ENCODE measurements at regions not wholly inside any gene's neighbourhood (a gene's known extent, or its start where the extent isn't known, plus 50 kb on each side); places are given as distances from the start of the nearest gene placed in this dataset.

DNA sequence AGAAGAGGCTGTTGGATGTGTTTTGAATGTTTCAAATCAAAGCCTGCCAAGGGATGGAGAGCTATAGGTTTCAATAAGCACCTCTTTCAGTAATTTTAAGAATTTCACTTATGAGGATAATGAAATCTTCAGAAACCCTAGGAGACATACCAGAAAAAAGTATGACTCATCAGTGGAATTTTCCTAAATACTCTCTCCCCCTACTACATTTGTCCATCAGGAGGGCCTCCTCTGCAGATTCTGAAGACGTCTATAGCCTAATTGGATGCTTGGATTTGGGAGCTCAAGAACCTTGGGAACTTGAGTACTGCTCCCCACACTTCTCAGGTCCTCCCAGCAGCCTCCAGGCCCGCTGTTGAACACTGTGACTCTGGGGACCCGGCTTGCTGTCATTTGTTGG lies 374.3 kb downstream of the SLC4A3 start:
- Mint-ChIP-seq H3K27me3 (peaks cover 2 to 9% (median 8%) of the 10 kb centered on the region in 5 donors), H3K36me3 (no peaks in the 10 kb centered on the region), H3K9me3 (peaks cover 0 to 4% (median 0%) of the 10 kb centered on the region in 11 donors), H3K4me1 (peaks cover 0 to 1% (median 0%) of the 10 kb centered on the region in 7 donors), H3K27ac (no peak overlapping the region), H3K4me3 (no peak overlapping the region)
- ATAC-seq (no peak), DNase-seq (no peak)
- H3K4me3 ChIP-seq (ENCODE audit: low read length) = no peak overlapping the region
- H3K27ac ChIP-seq (ENCODE audit: low read depth, low read length) = no peak overlapping the region
- H3K4me1 ChIP-seq (ENCODE audit: control insufficient read depth in 2 of 2, insufficient read depth in 2 of 2, low read length in 2 of 2) = no peaks in the 10 kb centered on the region
- intact Hi-C loops (cut with micrococcal nuclease) = no loop called here
- no peaks in the 10 kb centered on the region for H3K9me3 ChIP-seq (ENCODE audit: control insufficient read depth in 2 of 3, low read length in 3 of 3)
- H3K27me3 ChIP-seq (ENCODE audit: control insufficient read depth in 2 of 2, insufficient read depth in 2 of 2, low read length in 2 of 2) = no peaks in the 10 kb centered on the region
- H3K36me3 ChIP-seq (ENCODE audit: control insufficient read depth in 2 of 3, insufficient read depth in 3 of 3, low read length in 3 of 3) = no peaks in the 10 kb centered on the region
- ChIA-PET POLR2A (no interaction called here), CTCF (interaction anchor here (0.6 kb wide), 1 partner anchor 18 kb away, joined by 3 read pairs; no protein-coding TSS in a partner anchor)

DNA sequence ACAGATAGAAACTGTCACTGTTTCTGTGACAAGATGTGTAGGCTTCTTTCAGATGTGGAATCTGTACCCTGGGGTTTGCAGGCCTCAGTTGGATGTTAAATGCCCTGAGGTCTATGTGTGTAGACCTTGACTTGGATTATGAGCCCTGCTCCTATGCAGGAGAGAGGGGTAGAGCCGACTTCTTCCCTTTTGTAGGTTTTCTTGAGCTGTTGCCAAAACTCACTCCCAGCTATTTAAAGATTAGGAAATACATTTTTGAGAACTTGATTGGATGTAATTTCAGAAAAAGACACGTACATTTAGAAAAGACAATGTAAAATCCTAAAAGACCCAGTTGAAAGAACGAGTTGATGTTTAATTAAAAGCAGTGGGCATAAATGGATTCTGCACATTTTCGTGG lies 374.8 kb downstream of the SLC4A3 start:
- H3K4me3 ChIP-seq (ENCODE audit: low read length) = no peak overlapping the region
- ChIA-PET POLR2A (no interaction called here), CTCF (interaction anchor here (0.6 kb wide), 1 partner anchor 17 kb away, joined by 3 read pairs; no protein-coding TSS in a partner anchor)
- Mint-ChIP-seq H3K9me3 (peaks cover 0 to 3% (median 0%) of the 10 kb centered on the region in 11 donors), H3K27ac (no peak overlapping the region), H3K27me3 (peaks cover 1 to 9% (median 5%) of the 10 kb centered on the region in 5 donors), H3K4me3 (no peak overlapping the region), H3K36me3 (no peaks in the 10 kb centered on the region), H3K4me1 (peaks cover 0 to 1% (median 0%) of the 10 kb centered on the region in 7 donors)
- intact Hi-C loops (cut with micrococcal nuclease) = no loop called here
- no peak for DNase-seq
- H3K9me3 ChIP-seq (ENCODE audit: control insufficient read depth in 2 of 3, low read length in 3 of 3) = no peaks in the 10 kb centered on the region
- H3K27ac ChIP-seq (ENCODE audit: low read depth, low read length) = no peak overlapping the region
- no peaks in the 10 kb centered on the region for H3K27me3 ChIP-seq (ENCODE audit: control insufficient read depth in 2 of 2, insufficient read depth in 2 of 2, low read length in 2 of 2)
- H3K36me3 ChIP-seq (ENCODE audit: control insufficient read depth in 2 of 3, insufficient read depth in 3 of 3, low read length in 3 of 3) = no peaks in the 10 kb centered on the region
- no peaks in the 10 kb centered on the region for H3K4me1 ChIP-seq (ENCODE audit: control insufficient read depth in 2 of 2, insufficient read depth in 2 of 2, low read length in 2 of 2)
- no peak for ATAC-seq

DNA sequence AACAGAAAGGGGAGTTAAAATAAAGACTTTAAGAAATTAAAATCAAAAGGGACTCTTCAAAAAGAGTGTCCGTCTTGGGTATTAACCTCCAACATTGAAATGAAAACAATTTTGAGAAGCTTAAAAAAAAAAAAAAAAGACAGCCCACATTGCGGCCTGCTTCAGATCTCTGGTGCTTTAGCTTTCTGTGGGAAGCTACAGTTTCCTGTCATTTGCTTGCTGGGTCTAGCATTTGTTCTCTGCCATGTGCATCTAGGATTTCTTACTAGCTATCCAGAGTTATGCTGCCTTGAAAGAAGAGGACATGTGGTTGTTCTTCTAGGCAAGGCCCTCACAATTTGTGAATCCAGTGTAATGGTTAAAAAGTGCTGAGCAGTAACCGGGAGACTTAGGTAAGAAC lies 375.3 kb downstream of the SLC4A3 start:
- no peaks in the 10 kb centered on the region for H3K9me3 ChIP-seq (ENCODE audit: control insufficient read depth in 2 of 3, low read length in 3 of 3)
- no peak overlapping the region for H3K27ac ChIP-seq (ENCODE audit: low read depth, low read length)
- ChIA-PET POLR2A (no interaction called here), CTCF (no interaction called here)
- DNase-seq (no peak), ATAC-seq (no peak)
- H3K27me3 ChIP-seq (ENCODE audit: control insufficient read depth in 2 of 2, insufficient read depth in 2 of 2, low read length in 2 of 2) = no peaks in the 10 kb centered on the region
- H3K4me1 ChIP-seq (ENCODE audit: control insufficient read depth in 2 of 2, insufficient read depth in 2 of 2, low read length in 2 of 2) = no peaks in the 10 kb centered on the region
- Mint-ChIP-seq H3K9me3 (peaks cover 0 to 3% (median 0%) of the 10 kb centered on the region in 11 donors), H3K27me3 (peaks cover 0 to 9% (median 5%) of the 10 kb centered on the region in 5 donors), H3K27ac (no peak overlapping the region), H3K4me1 (peaks cover 0 to 1% (median 0%) of the 10 kb centered on the region in 7 donors), H3K4me3 (no peak overlapping the region), H3K36me3 (no peaks in the 10 kb centered on the region)
- intact Hi-C loops (cut with micrococcal nuclease) = no loop called here
- no peaks in the 10 kb centered on the region for H3K36me3 ChIP-seq (ENCODE audit: control insufficient read depth in 2 of 3, insufficient read depth in 3 of 3, low read length in 3 of 3)
- H3K4me3 ChIP-seq (ENCODE audit: low read length) = no peak overlapping the region

DNA sequence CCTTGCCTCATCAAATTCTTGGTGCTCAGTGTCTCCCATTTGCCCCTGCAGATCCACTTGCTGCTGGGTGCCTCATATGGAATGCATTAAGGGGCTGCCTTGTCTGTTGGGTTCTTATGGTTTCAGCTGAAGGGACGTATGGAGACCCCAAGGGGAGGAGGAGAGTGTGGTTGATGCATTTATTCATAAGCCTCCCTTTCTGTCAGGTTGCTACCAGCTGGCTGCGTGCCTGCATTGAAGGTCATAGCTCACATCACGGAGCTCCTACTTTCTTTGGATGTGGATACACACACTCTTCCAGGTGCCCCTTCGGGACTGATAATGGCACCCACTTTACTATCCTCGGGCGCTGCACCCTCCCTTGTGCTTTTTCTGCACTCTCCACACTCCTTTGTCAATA lies 377.9 kb downstream of the SLC4A3 start:
- Mint-ChIP-seq H3K27me3 (peaks cover 2 to 12% (median 5%) of the 10 kb centered on the region in 5 donors), H3K9me3 (peaks cover 0 to 6% (median 0%) of the 10 kb centered on the region in 11 donors), H3K4me1 (peaks cover 0 to 1% (median 0%) of the 10 kb centered on the region in 7 donors), H3K36me3 (no peaks in the 10 kb centered on the region), H3K4me3 (no peak overlapping the region), H3K27ac (no peak overlapping the region)
- ChIA-PET CTCF (no interaction called here), POLR2A (no interaction called here)
- H3K4me3 ChIP-seq (ENCODE audit: low read length) = no peak overlapping the region
- DNase-seq = no peak
- H3K27ac ChIP-seq (ENCODE audit: low read depth, low read length) = no peak overlapping the region
- H3K9me3 ChIP-seq (ENCODE audit: control insufficient read depth in 2 of 3, low read length in 3 of 3) = no peaks in the 10 kb centered on the region
- no peaks in the 10 kb centered on the region for H3K36me3 ChIP-seq (ENCODE audit: control insufficient read depth in 2 of 3, insufficient read depth in 3 of 3, low read length in 3 of 3)
- intact Hi-C loops (cut with micrococcal nuclease) = no loop called here
- H3K27me3 ChIP-seq (ENCODE audit: control insufficient read depth in 2 of 2, insufficient read depth in 2 of 2, low read length in 2 of 2) = no peaks in the 10 kb centered on the region
- H3K4me1 ChIP-seq (ENCODE audit: control insufficient read depth in 2 of 2, insufficient read depth in 2 of 2, low read length in 2 of 2) = no peaks in the 10 kb centered on the region
- ATAC-seq = no peak

DNA sequence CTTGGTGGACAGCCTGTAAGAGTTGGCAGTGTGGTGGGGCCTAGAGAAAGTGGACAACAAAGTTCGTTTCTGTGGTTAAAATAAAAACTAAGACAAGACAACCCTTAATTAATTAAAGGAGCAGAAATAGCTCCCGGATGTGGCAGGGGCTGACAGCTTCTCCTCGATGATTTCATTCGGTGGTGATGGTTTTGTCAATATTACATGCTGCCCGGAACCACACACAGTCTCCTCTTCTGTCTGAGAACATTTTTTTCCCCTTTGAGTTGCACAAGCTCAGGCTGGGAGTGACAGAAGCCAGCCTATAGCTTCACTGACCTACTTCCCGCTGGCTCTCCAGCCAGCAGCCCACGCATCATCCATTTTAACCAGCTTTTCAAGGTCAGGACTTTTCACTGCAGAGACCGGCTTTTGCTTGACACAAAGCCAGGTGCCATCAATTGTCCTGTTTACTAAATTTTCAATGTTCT lies 378.8 kb downstream of the SLC4A3 start:
- H3K9me3 ChIP-seq (ENCODE audit: control insufficient read depth in 2 of 3, low read length in 3 of 3) = no peaks in the 10 kb centered on the region
- CTCF ChIA-PET = no interaction called here

DNA sequence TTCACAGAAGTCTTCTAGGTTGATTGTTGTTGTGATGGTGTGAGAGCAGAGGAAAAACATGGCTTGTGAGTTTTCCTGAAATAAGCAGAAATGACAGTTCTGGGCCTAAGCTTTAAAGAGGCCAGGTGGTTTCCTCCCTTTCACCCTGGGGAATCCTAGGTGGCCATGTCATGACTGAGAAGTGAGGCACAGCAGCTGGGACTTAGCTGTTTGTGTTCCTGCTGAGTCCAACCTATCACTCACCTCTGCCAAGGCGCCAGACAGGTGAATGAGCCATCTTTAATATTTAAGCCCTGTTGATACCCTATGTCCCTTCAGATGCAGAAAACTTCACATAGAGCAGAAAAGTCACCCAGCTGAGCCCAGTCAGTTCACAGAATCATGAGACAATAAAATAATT lies 384.4 kb downstream of the SLC4A3 start:
- Histone ChIP-seq H3K4me1 (ENCODE audit: control insufficient read depth in 2 of 2, insufficient read depth in 2 of 2, low read length in 2 of 2) (no peaks in the 10 kb centered on the region), H3K27me3 (ENCODE audit: control insufficient read depth in 2 of 2, insufficient read depth in 2 of 2, low read length in 2 of 2) (no peaks in the 10 kb centered on the region), H3K9me3 (ENCODE audit: control insufficient read depth in 2 of 3, low read length in 3 of 3) (no peaks in the 10 kb centered on the region), H3K36me3 (ENCODE audit: control insufficient read depth in 2 of 3, insufficient read depth in 3 of 3, low read length in 3 of 3) (no peaks in the 10 kb centered on the region), H3K27ac (ENCODE audit: low read depth, low read length) (no peak overlapping the region), H3K4me3 (ENCODE audit: low read length) (no peak overlapping the region)
- Mint-ChIP-seq H3K9me3 (peaks cover 0 to 11% (median 0%) of the 10 kb centered on the region in 11 donors), H3K27me3 (peaks cover 0 to 10% (median 0%) of the 10 kb centered on the region in 5 donors), H3K27ac (no peak overlapping the region), H3K4me1 (no peaks in the 10 kb centered on the region), H3K36me3 (no peaks in the 10 kb centered on the region), H3K4me3 (no peak overlapping the region)
- DNase-seq = no peak
- intact Hi-C loops (cut with micrococcal nuclease) = no loop called here
- ATAC-seq = no peak
- POLR2A ChIA-PET = no interaction called here
- CTCF ChIA-PET = no interaction called here

More for the DNA sequence above, 378.8 kb downstream of the SLC4A3 start:
- POLR2A ChIA-PET = no interaction called here
- H3K4me1 ChIP-seq (ENCODE audit: control insufficient read depth in 2 of 2, insufficient read depth in 2 of 2, low read length in 2 of 2) = no peaks in the 10 kb centered on the region
- Mint-ChIP-seq H3K9me3 (peaks cover 0 to 6% (median 0%) of the 10 kb centered on the region in 11 donors), H3K36me3 (no peaks in the 10 kb centered on the region), H3K27me3 (peaks cover 2 to 12% (median 5%) of the 10 kb centered on the region in 5 donors), H3K4me1 (no peaks in the 10 kb centered on the region), H3K4me3 (no peak overlapping the region), H3K27ac (no peak overlapping the region)
- H3K27ac ChIP-seq (ENCODE audit: low read depth, low read length) = no peak overlapping the region
- no peak overlapping the region for H3K4me3 ChIP-seq (ENCODE audit: low read length)
- intact Hi-C loops (cut with micrococcal nuclease) = no loop called here
- DNase-seq (no peak), ATAC-seq (no peak)
- H3K27me3 ChIP-seq (ENCODE audit: control insufficient read depth in 2 of 2, insufficient read depth in 2 of 2, low read length in 2 of 2) = no peaks in the 10 kb centered on the region
- H3K36me3 ChIP-seq (ENCODE audit: control insufficient read depth in 2 of 3, insufficient read depth in 3 of 3, low read length in 3 of 3) = no peaks in the 10 kb centered on the region

DNA sequence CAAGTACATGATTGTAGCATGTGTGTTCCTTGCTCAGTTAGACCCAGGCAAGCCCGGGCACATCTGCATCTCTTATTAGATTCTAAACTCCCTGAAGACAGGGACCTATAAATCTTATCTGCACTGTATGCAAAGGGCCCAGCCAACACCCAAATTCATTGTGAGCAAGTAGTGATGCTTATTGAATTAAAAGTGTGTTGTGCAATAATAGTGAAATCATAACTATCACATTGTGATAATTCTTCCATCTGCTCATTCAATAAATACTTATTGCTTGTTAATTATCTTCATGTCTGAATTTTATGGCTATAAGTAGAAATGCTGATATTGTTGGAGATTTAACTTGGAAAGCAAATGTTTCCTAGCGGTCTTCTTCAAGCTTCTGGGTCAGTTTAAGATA lies 387.5 kb downstream of the SLC4A3 start:
- no peak for DNase-seq
- H3K9me3 ChIP-seq (ENCODE audit: control insufficient read depth in 2 of 3, low read length in 3 of 3) = no peaks in the 10 kb centered on the region
- no peaks in the 10 kb centered on the region for H3K4me1 Mint-ChIP-seq
- POLR2A ChIA-PET = no interaction called here
- H3K4me3 ChIP-seq (ENCODE audit: low read length) = no peak overlapping the region
- H3K27ac Mint-ChIP-seq = no peak overlapping the region
- H3K4me3 Mint-ChIP-seq = no peak overlapping the region
- CTCF ChIA-PET = no interaction called here
- no peaks in the 10 kb centered on the region for H3K27me3 ChIP-seq (ENCODE audit: control insufficient read depth in 2 of 2, insufficient read depth in 2 of 2, low read length in 2 of 2)
- peaks cover 0 to 15% (median 2%) of the 10 kb centered on the region in 11 donors for H3K9me3 Mint-ChIP-seq
- ATAC-seq = no peak
- H3K36me3 ChIP-seq (ENCODE audit: control insufficient read depth in 2 of 3, insufficient read depth in 3 of 3, low read length in 3 of 3) = no peaks in the 10 kb centered on the region
- no peaks in the 10 kb centered on the region for H3K4me1 ChIP-seq (ENCODE audit: control insufficient read depth in 2 of 2, insufficient read depth in 2 of 2, low read length in 2 of 2)
- intact Hi-C loops (cut with micrococcal nuclease) = no loop called here
- H3K27me3 Mint-ChIP-seq = peaks cover 0 to 6% (median 0%) of the 10 kb centered on the region in 5 donors
- H3K27ac ChIP-seq (ENCODE audit: low read depth, low read length) = no peak overlapping the region
- no peaks in the 10 kb centered on the region for H3K36me3 Mint-ChIP-seq
